Stimulated activated CD8-positive, alpha-beta memory T cell treated with anti-CD3 and anti-CD28 coated beads, Interleukin-4, amount 100 ng/mL, for 24 hours (primary cell): ENCODE measurements at regions not wholly inside any gene's neighbourhood (a gene's known extent, or its start where the extent isn't known, plus 50 kb on each side); places are given as distances from the start of the nearest gene placed in this dataset.
"Not testable (repeated sequence)": the region's sequence is repeated elsewhere in the genome, so short reads cannot be mapped to it uniquely, and the experiment has no call there.

Experiments used
- DNase-seq: peaks from one replicate; pipeline ENCODE4 v3.0.0-alpha.2; 2020; ENCODE audit warnings: low read depth

- DNase-seq, result no peak
Observed at GRCh38 chr13:24931450-24932251, 164.3 kb upstream of the PABPC3 start.

GRCh38 chr13:24933106-24934023 is 162.6 kb upstream of the PABPC3 start:
- DNase-seq, result not testable (repeated sequence)

- DNase-seq, result not testable (repeated sequence)
Observed at GRCh38 chr13:24934024-24934385, 161.9 kb upstream of the PABPC3 start.

- DNase-seq, result no peak
Observed at GRCh38 chr13:24938966-24939365, 157.0 kb upstream of the PABPC3 start.

- DNase-seq, result not testable (repeated sequence)
Observed at GRCh38 chr13:24941023-24941713, 154.8 kb upstream of the PABPC3 start.

- no peak for DNase-seq
Observed at GRCh38 chr13:24943136-24943535, 152.8 kb upstream of the PABPC3 start.

GRCh38 chr13:24944073-24944472 is 151.9 kb upstream of the PABPC3 start:
- not testable (repeated sequence) for DNase-seq

- DNase-seq, result not testable (repeated sequence)
Observed at GRCh38 chr13:24948977-24949376, 147.0 kb upstream of the PABPC3 start.

- not testable (repeated sequence) for DNase-seq
Observed at GRCh38 chr13:24950611-24951010, 145.3 kb upstream of the PABPC3 start.

GRCh38 chr13:24967970-24968369 is 128.0 kb upstream of the PABPC3 start:
- DNase-seq, result not testable (repeated sequence)

GRCh38 chr13:24968416-24968815 is 127.5 kb upstream of the PABPC3 start:
- DNase-seq, result not testable (repeated sequence)

- not testable (repeated sequence) for DNase-seq
Observed at GRCh38 chr13:24973102-24973501, 122.8 kb upstream of the PABPC3 start.

- DNase-seq, result not testable (repeated sequence)
Observed at GRCh38 chr13:24981181-24981803, 114.6 kb upstream of the PABPC3 start.

GRCh38 chr13:24982333-24982999 is 113.5 kb upstream of the PABPC3 start:
- no peak for DNase-seq

- no peak for DNase-seq
Observed at GRCh38 chr13:24983094-24983493, 112.8 kb upstream of the PABPC3 start.

GRCh38 chr13:24984134-24984533 is 111.8 kb upstream of the PABPC3 start:
- DNase-seq, result no peak

- DNase-seq, result no peak
Observed at GRCh38 chr13:24985107-24985506, 110.8 kb upstream of the PABPC3 start.

GRCh38 chr13:24985896-24986295 is 110.0 kb upstream of the PABPC3 start:
- no peak for DNase-seq

- DNase-seq, result no peak
Observed at GRCh38 chr13:24986826-24987225, 109.1 kb upstream of the PABPC3 start.

GRCh38 chr13:24989959-24990358 is 106.0 kb upstream of the PABPC3 start:
- not testable (repeated sequence) for DNase-seq

- DNase-seq, result not testable (repeated sequence)
Observed at GRCh38 chr13:24992946-24993345, 103.0 kb upstream of the PABPC3 start.
